WTC11 (cell line): ENCODE measurements at regions not wholly inside any gene's neighbourhood (a gene's known extent, or its start where the extent isn't known, plus 50 kb on each side); places are given as distances from the start of the nearest gene placed in this dataset.

ENCODE experiments used
- AFF4 ChIP-seq: sonication (generic); formaldehyde crosslinking; IDR thresholded peaks from 2 replicates; pipeline ENCODE4 v1.8.1; 2023; ENCODE audit warnings: mild to moderate bottlenecking, missing genetic modification reagents, borderline replicate concordance
- AR ChIP-seq: fragments of 250-450 bp; sonication (Bioruptor Pico); IDR thresholded peaks from 2 replicates; pipeline ENCODE4 v1.9.0; 2021; ENCODE audit warnings: mild to moderate bottlenecking
- ATF2 ChIP-seq: sonication (generic); formaldehyde crosslinking; IDR thresholded peaks from 2 replicates; pipeline ENCODE4 v1.8.1; 2022; ENCODE audit warnings: low read depth, missing genetic modification reagents, borderline replicate concordance
- CDX4 ChIP-seq: fragments of 250-450 bp; sonication (Bioruptor Pico); IDR thresholded peaks from 2 replicates; pipeline ENCODE4 v1.9.0; 2021; ENCODE audit warnings: moderate library complexity, mild to moderate bottlenecking, inconsistent platforms, borderline replicate concordance
- E2F5 ChIP-seq: sonication (generic); formaldehyde crosslinking; IDR thresholded peaks from 2 replicates; pipeline ENCODE4 v1.8.1; 2022; ENCODE audit warnings: mild to moderate bottlenecking, moderate library complexity, missing genetic modification reagents
- ELF4 ChIP-seq: sonication (generic); formaldehyde crosslinking; IDR thresholded peaks from 2 replicates; pipeline ENCODE4 v1.8.1; 2022; ENCODE audit warnings: low read depth, mild to moderate bottlenecking, moderate library complexity, missing genetic modification reagents
- GTF2I ChIP-seq: fragments of 250-450 bp; sonication (Bioruptor Pico); conservative IDR thresholded peaks from 2 replicates; pipeline ENCODE4 v1.4.0; 2021; ENCODE audit warnings: mild to moderate bottlenecking
- JAZF1 ChIP-seq: fragments of 250-450 bp; sonication (Bioruptor Pico); IDR thresholded peaks from 2 replicates; pipeline ENCODE4 v1.9.0; 2021; ENCODE audit warnings: moderate library complexity, mild to moderate bottlenecking, inconsistent platforms
- KAT7 ChIP-seq: sonication (generic); formaldehyde crosslinking; IDR thresholded peaks from 2 replicates; pipeline ENCODE4 v1.8.1; 2023; ENCODE audit warnings: missing genetic modification reagents, mild to moderate bottlenecking, borderline replicate concordance
- MYBL2 ChIP-seq: sonication (generic); formaldehyde crosslinking; IDR thresholded peaks from 2 replicates; pipeline ENCODE4 v1.8.1; 2023; ENCODE audit warnings: mild to moderate bottlenecking, moderate library complexity, missing genetic modification reagents
- PRDM15 ChIP-seq: sonication (generic); formaldehyde crosslinking; IDR thresholded peaks from 2 replicates; pipeline ENCODE4 v1.8.0; 2022; ENCODE audit warnings: missing genetic modification reagents
- STAT6 ChIP-seq: sonication (generic); formaldehyde crosslinking; conservative IDR thresholded peaks from 2 replicates; pipeline ENCODE4 v1.8.1; 2023; ENCODE audit warnings: mild to moderate bottlenecking, low read depth, missing genetic modification reagents, moderate library complexity
- ZMAT4 ChIP-seq: fragments of 250-450 bp; sonication (Bioruptor Pico); IDR thresholded peaks from 2 replicates; pipeline ENCODE4 v1.9.0; 2021; ENCODE audit warnings: mild to moderate bottlenecking
- ZNF121 ChIP-seq: sonication (generic); formaldehyde crosslinking; IDR thresholded peaks from 2 replicates; pipeline ENCODE4 v1.8.0; 2023; ENCODE audit warnings: missing genetic modification reagents
- ZNF138 ChIP-seq: sonication (generic); formaldehyde crosslinking; conservative IDR thresholded peaks from 2 replicates; pipeline ENCODE4 v1.8.1; 2022; ENCODE audit warnings: mild to moderate bottlenecking, moderate library complexity, missing genetic modification reagents
- ZNF423 ChIP-seq: fragments of 250-450 bp; sonication (Bioruptor Pico); IDR thresholded peaks from 2 replicates; pipeline ENCODE4 v2.1.2; 2022; ENCODE audit warnings: mild to moderate bottlenecking, moderate library complexity
- ZSCAN18 ChIP-seq: fragments of 250-450 bp; sonication (Bioruptor Pico); IDR thresholded peaks from 2 replicates; pipeline ENCODE4 v2.1.2; 2022; ENCODE audit warnings: mild to moderate bottlenecking, moderate library complexity

- TF ChIP-seq MYBL2 (CRISPR knock-in tag), result peak; percentile 56; the same call in 1 of the 2 replicates
- TF ChIP-seq CDX4 (CRISPR knock-in tag), result no peak
- TF ChIP-seq STAT6 (CRISPR knock-in tag), result no peak
- TF ChIP-seq GTF2I (CRISPR knock-in tag), result no peak
- TF ChIP-seq ELF4, result no peak
- TF ChIP-seq JAZF1, result no peak
- 0 out of 2 replicates have a peak, but pooled peaks have one; percentile 33 for TF ChIP-seq AFF4
- TF ChIP-seq ZNF138 (CRISPR knock-in tag), result 0 out of 2 replicates have a peak, but pooled peaks have one; percentile 39
- no peak for TF ChIP-seq PRDM15 (CRISPR knock-in tag)
- no peak for TF ChIP-seq KAT7 (CRISPR knock-in tag)
- no peak for TF ChIP-seq ZSCAN18 (CRISPR knock-in tag)
- no peak for TF ChIP-seq ZMAT4
- TF ChIP-seq ATF2 (CRISPR knock-in tag), result no peak
- TF ChIP-seq AR (CRISPR knock-in tag), result no peak
- no peak for TF ChIP-seq E2F5 (CRISPR knock-in tag)
- no peak for TF ChIP-seq ZNF423 (CRISPR knock-in tag)
- no peak for TF ChIP-seq ZNF121 (CRISPR knock-in tag)
Observed at GRCh38 chr4:3871181-3871852, 105.1 kb downstream of the ADRA2C start (continued).
